HG03280 (cell line): ENCODE measurements at regions not wholly inside any gene's neighbourhood (a gene's known extent, or its start where the extent isn't known, plus 50 kb on each side); places are given as distances from the start of the nearest gene placed in this dataset.
"Not testable (repeated sequence)": the region's sequence is repeated elsewhere in the genome, so short reads cannot be mapped to it uniquely, and the experiment has no call there.

Source experiments
- ATAC-seq: cut with Tn5 transposase; IDR thresholded peaks from one replicate; pipeline ENCODE4 v1.9.1; 2021; ENCODE audit warnings: mild to moderate bottlenecking, moderate library complexity; ENCODE audit not compliant: unreplicated experiment

- no peak for ATAC-seq
Observed at GRCh38 chr10:53440601-53441000, 668.0 kb upstream of the MBL2 start.

GRCh38 chr10:53439075-53439474, 666.5 kb upstream of the MBL2 start:
- not testable (repeated sequence) for ATAC-seq

GRCh38 chr10:53434413-53434812, 661.8 kb upstream of the MBL2 start:
- ATAC-seq: no peak

- ATAC-seq: no peak
Observed at GRCh38 chr10:53432035-53432434, 659.5 kb upstream of the MBL2 start.

GRCh38 chr10:53430974-53431373, 658.4 kb upstream of the MBL2 start:
- ATAC-seq: no peak

- no peak for ATAC-seq
Observed at GRCh38 chr10:53430127-53430891, 657.7 kb upstream of the MBL2 start.

- ATAC-seq: no peak
Observed at GRCh38 chr10:53422223-53422888, 649.8 kb upstream of the MBL2 start.

GRCh38 chr10:53412651-53413050, 640.1 kb upstream of the MBL2 start:
- ATAC-seq: no peak

- no peak for ATAC-seq
Observed at GRCh38 chr10:53406532-53406931, 633.9 kb upstream of the MBL2 start.

- ATAC-seq: no peak
Observed at GRCh38 chr10:53403688-53404087, 631.1 kb upstream of the MBL2 start.

- no peak for ATAC-seq
Observed at GRCh38 chr10:53402594-53402993, 630.0 kb upstream of the MBL2 start.

- ATAC-seq: no peak
Observed at GRCh38 chr10:53401536-53401935, 629.0 kb upstream of the MBL2 start.

- ATAC-seq: no peak
Observed at GRCh38 chr10:53396876-53397275, 624.3 kb upstream of the MBL2 start.

- ATAC-seq: no peak
Observed at GRCh38 chr10:53395449-53395848, 622.9 kb upstream of the MBL2 start.

- ATAC-seq: no peak
Observed at GRCh38 chr10:53387562-53387961, 615.0 kb upstream of the MBL2 start.

- ATAC-seq: no peak
Observed at GRCh38 chr10:53382543-53382942, 610.0 kb upstream of the MBL2 start.

- no peak for ATAC-seq
Observed at GRCh38 chr10:53379956-53380355, 607.4 kb upstream of the MBL2 start.

GRCh38 chr10:53370347-53370746, 597.8 kb upstream of the MBL2 start:
- no peak for ATAC-seq

- no peak for ATAC-seq
Observed at GRCh38 chr10:53361936-53362335, 589.4 kb upstream of the MBL2 start.

- no peak for ATAC-seq
Observed at GRCh38 chr10:53361281-53361680, 588.7 kb upstream of the MBL2 start.

GRCh38 chr10:53358978-53359377, 586.4 kb upstream of the MBL2 start:
- not testable (repeated sequence) for ATAC-seq

GRCh38 chr10:53358536-53358935, 586.0 kb upstream of the MBL2 start:
- no peak for ATAC-seq

GRCh38 chr10:53357587-53357986, 585.0 kb upstream of the MBL2 start:
- no peak for ATAC-seq
